RPMI7951 (cell line): ENCODE measurements at regions not wholly inside any gene's neighbourhood (a gene's known extent, or its start where the extent isn't known, plus 50 kb on each side); places are given as distances from the start of the nearest gene placed in this dataset.

Experiments used
- DNase-seq: peaks from one replicate; pipeline ENCODE4 v3.0.0-alpha.2; 2012; ENCODE audit warnings: low read depth

GRCh38 chr10:131799429-131799828 is 101.4 kb upstream of the PPP2R2D start:
- DNase-seq, result no peak

GRCh38 chr10:131802156-131802915 is 98.5 kb upstream of the PPP2R2D start:
- DNase-seq, result no peak

GRCh38 chr10:131802996-131803395 is 97.8 kb upstream of the PPP2R2D start:
- DNase-seq, result no peak

GRCh38 chr10:131803860-131804425 is 96.9 kb upstream of the PPP2R2D start:
- DNase-seq, result no peak

- DNase-seq, result no peak
These were observed 96.1 kb upstream of the PPP2R2D start for GRCh38 chr10:131804551-131805295.

- no peak for DNase-seq
These were observed 95.1 kb upstream of the PPP2R2D start for GRCh38 chr10:131805696-131806095.

GRCh38 chr10:131806146-131806545 is 94.7 kb upstream of the PPP2R2D start:
- DNase-seq, result no peak

- no peak for DNase-seq
These were observed 94.0 kb upstream of the PPP2R2D start for GRCh38 chr10:131806646-131807317.

- no peak for DNase-seq
These were observed 92.4 kb upstream of the PPP2R2D start for GRCh38 chr10:131808370-131808930.

GRCh38 chr10:131810036-131810804 is 90.6 kb upstream of the PPP2R2D start:
- no peak for DNase-seq

- DNase-seq, result no peak
These were observed 89.8 kb upstream of the PPP2R2D start for GRCh38 chr10:131810805-131811629.

- DNase-seq, result no peak
These were observed 89.0 kb upstream of the PPP2R2D start for GRCh38 chr10:131811630-131812403.

- DNase-seq, result no peak
These were observed 87.8 kb upstream of the PPP2R2D start for GRCh38 chr10:131812736-131813604.

GRCh38 chr10:131814567-131815265 is 86.1 kb upstream of the PPP2R2D start:
- DNase-seq, result no peak

GRCh38 chr10:131815266-131816156 is 85.3 kb upstream of the PPP2R2D start:
- no peak for DNase-seq

- no peak for DNase-seq
These were observed 84.5 kb upstream of the PPP2R2D start for GRCh38 chr10:131816157-131816775.
